HG03175 (cell line): ENCODE measurements at regions not wholly inside any gene's neighbourhood (a gene's known extent, or its start where the extent isn't known, plus 50 kb on each side); places are given as distances from the start of the nearest gene placed in this dataset.

Source experiments
- ATAC-seq: cut with Tn5 transposase; IDR thresholded peaks from one replicate; pipeline ENCODE4 v1.9.1; 2021; ENCODE audit warnings: mild to moderate bottlenecking, moderate library complexity; ENCODE audit not compliant: unreplicated experiment

DNA sequence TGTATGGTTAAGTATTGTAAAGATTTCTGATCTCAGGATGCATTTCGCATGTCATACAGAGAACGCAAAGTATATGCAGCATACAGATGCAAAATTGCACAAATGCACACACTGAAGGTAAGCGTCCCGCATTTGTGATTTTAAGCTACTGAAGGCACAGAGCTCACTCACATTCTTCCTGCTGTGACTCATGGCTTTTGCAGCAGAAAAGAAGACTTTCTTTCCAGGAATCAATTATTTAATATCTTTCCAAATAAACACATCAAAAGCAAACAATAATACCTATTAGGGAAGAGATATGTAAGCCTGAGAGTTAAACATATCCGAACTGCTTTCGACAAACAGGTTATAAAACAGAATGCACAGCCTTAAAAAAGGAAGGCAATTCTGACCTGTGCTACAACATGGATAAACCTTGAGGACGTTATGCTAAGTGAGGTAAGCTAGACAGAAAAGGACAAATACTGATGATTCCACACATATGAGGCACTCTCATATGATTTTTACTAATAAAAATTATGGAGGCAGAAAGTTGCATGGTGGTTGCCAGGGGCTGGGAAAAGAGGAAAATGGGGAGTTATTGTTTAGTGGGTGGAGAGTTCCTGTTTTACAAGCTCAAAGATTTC is 109.0 kb downstream of the TFAP2A start:
- ATAC-seq, result no peak

DNA sequence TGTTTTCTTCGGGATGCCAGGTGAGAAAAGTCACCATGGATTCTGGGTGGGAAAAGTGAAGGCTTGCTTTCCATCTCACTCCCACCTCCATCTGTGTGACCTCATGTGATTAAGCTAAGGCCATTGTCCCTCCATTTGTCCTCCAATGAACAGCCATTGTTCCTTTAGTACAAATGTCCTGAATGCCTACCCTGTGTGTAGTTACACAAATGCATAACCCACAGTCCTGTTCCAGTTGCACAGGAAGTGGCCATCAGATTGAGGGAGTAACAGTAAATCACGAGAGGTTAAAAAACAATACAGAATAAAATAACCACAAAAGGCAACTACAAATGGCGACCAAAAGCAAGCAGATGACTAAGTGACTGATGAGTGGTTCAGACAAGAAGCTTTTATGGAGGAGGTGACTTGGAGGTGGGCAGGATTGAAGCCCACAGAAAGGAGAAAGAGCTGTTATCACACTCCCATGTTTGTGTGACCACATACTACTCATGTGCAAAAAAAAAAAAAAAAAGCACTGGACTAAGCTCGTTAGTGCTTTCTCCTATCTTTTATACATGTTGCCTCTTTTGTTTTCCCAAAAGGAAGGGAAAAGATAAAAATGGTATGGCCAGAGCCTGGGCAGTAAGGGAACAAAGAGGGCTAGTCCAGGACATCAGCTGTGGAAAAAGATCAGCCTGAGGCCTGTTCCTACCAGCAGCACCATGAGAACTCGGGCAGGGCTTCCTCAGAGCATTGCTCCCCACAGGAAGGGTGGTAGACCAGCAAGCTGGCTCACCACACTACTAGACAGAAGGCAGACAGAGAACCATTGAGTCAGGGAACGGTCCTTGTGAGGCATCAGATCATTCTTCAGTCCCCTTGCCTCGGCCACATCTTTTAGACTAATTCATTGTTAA is 111.0 kb downstream of the TFAP2A start:
- no peak for ATAC-seq

DNA sequence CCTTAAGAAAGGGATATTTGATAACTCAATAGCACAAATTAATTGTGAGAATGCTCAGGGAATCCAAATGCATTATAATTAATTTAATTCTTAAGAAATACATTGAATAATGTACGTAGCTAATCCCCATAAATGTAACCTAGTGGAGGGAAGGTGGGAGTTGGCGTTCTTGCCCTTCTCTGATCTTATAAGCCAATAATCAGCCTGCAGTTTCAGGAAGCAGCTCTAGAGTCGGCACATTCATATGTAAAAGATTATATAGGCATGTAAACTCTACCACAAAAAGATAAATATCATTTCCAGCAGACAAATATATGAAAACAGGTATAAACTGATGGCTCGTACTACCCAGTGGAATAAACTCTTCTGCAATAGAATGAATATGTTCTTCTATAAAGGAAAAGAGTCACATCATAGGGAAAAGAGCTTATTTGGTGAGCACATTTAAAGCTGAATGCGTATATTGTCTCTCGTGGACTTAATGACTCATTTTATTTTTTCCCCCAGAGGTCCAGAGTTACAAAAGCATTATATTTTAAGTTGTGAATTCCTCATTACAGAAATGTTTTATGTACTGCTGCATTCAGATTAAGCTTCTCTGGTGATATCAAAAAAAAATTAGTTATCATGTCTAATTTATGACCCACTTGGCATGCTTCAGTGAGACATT is 112.2 kb downstream of the TFAP2A start:
- ATAC-seq, result no peak

DNA sequence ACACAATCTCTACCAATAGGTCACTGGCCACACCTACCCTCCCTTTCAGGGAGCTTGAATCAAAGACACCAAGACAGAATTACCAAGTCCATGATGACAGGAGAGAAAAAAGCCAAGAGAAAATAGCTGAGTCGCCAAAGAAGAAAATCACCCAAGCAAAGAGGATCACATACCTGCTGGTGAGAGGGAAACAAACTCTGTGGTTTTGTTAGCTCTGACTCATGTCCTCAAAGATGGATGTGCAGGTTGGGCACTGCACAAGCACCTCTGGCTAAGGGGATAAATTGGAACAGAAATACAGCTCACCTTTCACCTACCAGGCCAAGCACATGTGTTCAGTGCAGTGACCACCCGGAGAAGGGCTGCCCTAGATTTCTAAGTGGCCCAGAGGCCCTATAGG is 114.8 kb downstream of the TFAP2A start:
- no peak for ATAC-seq

DNA sequence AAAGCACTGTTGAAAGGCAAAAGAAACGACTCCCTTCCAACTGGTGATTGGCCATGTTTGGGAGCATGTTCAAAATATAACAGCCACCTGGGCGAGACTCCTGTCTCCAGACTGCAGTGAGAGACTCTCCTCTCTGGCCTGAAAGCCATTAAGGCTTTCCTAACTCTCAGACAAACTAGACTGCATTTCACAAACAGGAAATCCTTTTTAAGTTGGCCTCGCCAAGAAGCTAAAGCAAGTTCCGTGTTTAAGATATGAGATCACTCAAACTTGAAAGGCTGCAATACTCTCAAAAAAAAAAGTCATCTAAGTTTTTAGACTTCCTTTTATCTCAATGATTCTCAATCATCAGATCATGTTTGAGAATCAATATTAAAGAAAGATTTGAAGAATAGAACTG is 117.0 kb downstream of the TFAP2A start:
- no peak for ATAC-seq

DNA sequence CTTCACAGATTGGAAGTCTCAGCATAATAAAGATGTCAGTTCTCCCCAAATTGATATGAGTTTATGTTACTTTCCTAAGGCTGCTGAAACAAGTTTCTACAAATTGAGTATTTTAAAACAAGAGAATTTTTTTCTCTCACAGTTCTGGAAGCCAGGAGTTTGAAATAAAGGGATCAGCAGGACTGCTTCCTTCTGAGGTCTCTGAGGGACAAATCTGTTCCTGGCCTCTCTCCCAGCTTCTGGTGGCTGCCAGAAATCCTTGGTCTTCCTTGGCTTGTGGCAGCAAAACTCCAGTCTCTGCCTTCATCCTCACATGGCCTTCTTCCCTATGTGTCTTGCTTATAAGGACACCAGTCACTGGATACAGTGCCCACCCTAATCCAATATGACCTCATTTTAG is 136.1 kb downstream of the TFAP2A start:
- ATAC-seq, result no peak

DNA sequence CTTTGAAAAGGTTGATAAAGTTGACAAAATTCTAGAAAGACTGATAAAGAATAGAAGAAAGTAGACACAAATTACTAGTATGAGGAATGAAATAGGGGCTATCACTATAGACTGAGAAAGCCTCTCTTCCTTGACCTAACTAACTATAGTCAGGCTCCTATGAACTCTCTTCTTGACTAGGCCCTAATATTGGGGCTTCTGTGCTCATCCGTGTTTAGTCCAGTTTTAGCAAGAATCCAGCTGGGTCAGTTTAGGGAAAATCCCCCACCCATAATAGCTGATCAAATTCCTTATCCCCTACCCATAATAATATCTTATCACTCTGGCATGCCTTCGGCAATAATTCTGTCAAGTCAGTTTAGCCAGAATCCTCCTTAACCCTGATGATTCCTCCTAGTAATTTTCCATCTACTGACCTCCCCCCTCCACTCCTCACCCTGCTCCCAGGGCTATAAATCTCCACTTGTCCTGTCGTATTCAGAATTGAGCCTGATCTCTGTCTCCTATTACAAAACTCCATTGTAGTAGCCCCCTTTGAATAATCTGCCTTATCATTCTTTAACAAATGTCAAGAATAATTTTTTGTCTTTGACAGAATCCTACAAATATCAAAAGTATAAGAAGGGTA is 138.1 kb downstream of the TFAP2A start:
- ATAC-seq, result no peak

DNA sequence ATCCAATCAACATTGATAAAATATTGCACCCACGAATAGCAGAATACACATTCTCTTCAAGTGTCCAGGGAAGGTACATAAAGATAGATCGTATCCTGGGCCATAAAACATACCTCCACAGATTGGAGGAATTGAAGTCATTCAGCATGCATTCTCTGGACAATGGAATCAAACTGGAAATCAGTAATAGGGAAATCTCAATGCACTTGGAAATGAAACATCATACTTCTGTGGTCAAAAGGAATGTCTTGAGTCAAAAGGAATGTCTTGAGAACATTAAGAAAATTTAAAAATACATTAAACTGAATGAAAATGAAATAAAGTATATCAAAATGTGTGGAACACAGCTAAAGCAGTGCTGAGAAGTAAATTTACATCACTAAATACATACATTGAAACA is 138.8 kb downstream of the TFAP2A start:
- no peak for ATAC-seq

DNA sequence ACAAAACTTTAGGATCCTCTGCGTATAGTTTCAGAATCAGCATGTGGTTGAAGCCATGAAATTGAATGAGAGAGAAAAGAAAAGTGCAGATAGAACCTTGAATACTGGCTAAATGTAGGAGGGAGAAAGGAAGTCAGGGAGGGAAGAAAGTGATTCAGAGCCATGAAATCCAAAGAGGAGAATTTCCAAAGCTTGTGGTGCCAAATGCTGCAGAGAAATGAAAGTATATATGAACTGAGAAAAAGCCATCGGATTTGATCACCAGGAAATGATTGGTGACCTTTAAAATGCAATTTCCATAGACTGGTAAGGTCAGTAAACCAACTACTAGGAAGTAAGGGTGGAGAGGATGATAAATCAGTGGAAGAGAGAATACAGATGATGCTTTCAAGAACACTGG is 142.3 kb downstream of the TFAP2A start:
- ATAC-seq, result no peak

DNA sequence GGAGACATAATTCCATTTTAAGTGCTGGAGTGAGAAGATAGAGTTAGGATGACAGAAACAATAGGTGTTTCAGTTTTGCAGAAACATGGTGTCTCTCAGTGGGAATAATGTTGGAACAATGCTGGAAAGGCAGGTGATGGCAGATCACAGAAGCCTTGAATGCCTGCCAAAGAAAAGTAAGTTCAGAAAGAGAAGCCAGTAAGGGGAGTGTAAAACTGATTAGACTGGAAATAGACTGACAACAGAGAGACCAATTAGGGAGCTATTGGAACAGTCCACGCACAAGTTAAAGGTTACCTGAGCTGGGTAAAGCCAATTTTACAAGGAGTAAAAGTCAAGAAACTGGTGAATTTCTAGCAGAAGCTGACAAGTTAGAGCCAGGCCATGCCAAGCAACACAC is 142.9 kb downstream of the TFAP2A start:
- ATAC-seq, result no peak

DNA sequence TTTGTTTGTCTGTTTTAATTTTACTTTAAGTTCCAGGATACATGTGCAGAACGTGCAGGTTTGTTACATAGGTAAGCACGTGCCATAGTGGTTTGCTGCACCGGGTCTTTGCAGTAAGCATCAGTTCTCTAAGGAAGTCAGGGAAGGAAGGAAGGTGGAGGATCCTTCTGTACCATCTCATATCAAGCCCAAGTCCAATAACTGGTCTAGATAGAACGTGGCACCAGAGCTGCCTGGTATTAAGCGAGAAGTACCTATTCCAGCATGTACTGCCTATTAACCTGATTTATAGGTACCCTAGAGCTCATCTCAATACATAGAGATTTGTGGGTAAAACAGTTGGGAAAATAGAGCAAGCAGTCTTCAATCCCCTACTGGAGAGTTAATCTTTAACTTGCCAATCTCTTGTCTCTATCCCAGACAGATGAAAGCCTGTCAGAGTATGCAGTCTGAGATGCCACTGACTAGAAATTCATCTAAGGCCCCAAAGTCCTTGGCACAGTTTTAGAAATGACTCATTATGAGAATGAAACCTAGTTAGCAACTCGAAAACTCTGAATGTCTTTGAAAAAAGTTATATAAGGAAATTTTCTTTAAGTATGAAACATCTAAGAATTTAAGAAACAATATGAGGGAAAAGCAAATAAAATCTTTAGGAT is 144.9 kb downstream of the TFAP2A start:
- ATAC-seq, result peak; percentile 92

DNA sequence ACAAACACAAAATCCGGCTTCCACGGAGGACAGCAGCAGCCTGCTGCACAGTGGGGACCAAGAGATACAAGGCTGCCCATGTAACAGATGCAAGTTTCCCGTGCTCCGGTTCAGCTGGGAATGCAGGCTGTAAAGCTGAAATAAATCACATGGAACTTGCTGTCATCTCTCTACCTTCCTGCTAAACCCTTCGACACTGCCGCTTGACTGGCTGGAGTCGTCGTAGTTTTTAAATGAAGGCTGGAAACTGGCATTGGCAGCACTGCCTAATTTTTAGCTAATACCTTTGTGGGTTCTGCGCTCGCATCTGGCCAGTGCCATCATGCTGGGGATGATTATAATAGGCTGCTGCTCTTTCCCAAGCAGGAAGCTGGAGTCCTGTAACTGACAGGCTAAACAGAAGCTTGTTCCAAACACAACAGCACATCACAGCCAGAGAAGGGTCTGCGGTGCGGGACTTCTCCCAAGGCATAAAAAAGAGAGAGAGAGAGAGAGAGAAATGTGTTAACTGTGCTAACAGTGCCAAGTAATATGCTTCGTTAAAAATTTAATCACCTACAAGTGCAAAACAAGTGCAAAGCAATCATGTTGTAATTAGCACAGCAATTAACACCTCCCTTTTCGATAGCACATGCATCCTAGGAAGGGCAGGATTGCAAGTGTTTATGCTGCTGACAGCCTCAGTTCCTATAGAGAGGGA is 146.1 kb downstream of the TFAP2A start:
- ATAC-seq, result no peak

DNA sequence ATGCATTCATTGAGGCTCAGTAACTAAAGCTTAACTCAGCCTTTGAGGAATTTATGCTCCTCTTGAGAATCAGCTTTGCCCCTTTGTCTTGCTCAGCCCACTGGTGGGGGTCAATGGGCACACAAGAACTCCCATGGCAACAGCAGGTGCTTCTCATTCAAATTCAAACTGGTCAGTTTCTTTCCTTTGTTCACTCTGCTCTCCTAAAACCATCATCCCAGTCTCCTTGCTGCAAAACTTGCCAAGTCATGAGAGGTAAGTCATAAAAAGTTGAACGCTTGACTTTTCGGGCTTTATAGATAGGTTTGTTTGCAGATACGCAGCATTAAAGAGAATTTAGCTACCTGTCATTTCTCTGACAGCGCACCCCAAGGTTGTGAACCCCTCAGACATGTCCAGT is 146.8 kb downstream of the TFAP2A start:
- no peak for ATAC-seq

DNA sequence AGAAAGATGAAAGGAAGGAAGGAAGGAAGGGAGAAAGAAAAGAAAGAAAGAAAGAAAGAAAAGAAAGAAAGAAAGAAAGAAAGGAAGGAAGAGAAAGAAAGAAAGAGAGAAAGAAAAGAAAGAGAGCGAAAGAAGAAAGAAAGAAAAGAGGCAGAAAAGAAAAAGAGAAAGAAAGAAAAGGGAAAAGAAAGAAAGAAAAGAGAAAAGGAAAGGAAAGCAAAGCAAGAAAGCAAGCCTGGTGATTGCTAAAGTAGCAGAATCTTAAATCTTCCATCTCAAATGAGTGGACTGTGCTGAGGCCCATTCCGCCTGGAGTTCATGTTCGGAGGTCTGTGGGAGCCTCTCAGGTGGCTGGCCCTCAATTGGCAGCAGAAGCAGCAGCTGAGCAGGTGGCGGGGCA is 148.4 kb downstream of the TFAP2A start:
- ATAC-seq, result no peak

DNA sequence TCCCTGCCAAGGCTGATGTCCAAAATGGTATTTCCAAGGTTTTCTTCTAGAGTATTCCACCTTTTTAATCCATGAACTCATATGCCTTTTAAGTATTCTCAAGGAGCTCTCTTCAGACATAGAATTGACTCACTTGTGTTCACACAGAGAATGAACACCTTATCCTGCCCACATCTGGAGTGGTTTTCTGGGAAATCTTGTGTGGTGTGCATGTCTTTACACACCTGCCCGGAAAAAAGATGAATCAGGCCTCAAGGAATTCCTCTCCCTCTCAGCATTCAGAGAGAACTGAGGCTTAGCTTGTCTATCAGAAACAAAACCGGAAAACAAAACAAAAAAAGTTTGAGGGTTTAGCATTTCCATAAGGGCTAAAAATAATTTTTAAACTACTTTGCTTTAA is 148.8 kb downstream of the TFAP2A start:
- ATAC-seq, result no peak

DNA sequence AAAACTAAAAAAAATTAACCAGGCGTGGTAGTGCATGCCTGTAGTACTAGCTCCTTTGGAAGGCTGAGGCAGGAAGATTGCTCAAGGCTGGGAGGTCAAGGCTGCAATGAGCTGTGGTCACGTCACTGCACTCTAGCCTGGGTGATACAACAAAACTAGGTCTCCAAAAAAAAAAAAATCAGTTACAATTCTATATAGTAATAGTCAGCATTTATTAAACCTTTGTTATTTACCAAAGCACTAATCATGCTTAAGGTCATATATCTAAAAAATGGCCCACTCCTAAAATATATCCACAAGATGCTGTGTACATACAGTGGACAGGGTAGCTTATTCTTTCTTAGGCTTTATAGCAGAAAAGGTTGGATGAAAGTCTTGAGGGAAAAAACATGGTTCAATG is 152.4 kb downstream of the TFAP2A start:
- ATAC-seq, result no peak

DNA sequence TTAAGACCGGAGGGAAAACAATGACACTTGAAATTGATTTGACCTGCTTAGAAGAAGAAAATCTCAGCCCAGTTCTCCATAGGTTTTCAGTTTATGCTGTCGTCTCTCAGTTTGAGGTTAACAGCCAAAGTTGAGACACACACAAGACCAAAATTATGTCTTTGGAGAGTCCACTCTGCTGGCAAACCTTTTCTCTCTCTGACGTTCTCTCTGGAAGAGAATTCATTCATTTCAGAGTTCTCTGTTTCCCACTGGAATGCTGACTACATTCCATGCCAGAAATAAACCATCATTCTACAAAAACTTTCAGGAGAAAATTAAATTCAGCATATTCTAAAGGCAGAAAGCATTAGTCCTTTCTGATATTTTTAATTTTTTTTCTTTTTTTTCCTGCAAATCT is 155.2 kb downstream of the TFAP2A start:
- no peak for ATAC-seq

DNA sequence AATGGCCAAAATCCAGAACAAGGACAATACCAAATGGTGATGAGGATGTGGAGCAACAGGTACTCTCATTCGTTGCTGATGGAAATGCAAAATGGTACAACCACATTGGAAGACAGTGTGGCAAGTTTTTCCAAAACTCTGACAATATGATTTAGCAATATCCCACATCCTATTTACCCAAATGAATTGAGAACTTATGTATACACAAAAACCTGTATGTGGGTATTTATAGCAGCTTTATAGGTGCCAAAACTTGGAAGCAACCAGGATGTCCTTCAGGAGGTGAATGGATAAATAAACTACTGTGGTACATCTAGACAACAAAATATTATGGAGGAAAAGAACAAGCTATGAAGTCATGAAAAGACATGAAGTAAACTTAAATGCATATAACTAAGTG is 156.5 kb downstream of the TFAP2A start:
- ATAC-seq, result no peak

DNA sequence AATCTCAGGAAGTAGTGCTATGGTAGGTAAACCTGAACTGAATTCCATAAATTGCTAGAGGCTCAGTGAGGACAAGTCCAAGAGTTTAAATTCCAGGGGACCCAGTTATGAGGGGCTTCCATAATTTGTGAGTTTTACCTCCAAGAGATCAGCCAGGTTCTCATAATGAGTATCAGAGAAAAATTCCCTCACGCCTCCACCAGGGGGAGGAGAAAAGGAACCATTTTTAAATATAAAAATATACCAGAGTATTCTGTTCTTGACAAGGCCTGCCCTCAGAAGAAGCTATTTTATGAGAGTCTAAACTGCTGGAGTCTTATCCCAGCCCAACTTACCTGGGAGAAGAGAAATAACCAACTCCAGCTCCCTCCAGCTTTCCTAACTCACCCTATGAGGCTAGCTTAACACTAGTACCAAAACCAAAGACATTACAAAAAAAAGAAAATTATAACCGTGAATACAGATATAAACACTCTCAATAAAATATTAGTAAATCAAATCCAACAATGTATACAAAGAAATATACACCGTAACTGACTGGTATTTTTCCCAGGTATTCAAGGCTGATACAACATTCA is 158.7 kb downstream of the TFAP2A start:
- peak; percentile 66 for ATAC-seq

DNA sequence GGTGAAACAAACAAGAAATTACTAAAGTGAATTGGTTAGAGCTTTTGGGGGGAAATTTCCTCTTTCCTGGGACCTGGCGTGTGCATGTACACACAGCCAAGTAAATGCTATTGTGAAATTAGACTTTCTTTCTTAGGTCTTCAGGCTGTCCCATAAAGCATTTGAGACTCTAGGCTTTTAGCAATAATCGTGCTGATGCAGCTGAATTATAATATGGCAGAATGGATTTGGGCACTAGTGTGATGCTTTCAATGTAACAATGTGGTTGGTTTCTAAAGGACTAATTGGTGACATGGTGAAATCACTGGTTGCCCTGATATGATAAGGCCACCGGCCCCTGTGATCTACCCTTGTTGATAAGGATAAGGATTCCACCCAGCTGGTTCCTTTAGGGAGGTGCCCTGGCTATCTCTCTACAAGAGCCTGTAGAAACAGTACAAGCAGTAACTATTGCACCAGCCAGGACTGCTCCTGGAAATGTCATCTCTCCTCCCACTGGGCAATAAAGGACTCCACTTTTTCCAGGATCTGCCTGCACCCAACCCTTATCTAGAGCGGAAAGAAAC is 164.1 kb downstream of the TFAP2A start:
- no peak for ATAC-seq
